Subcutaneous abdominal adipose tissue (tissue), 5 donors: ENCODE measurements at regions not wholly inside any gene's neighbourhood (a gene's known extent, or its start where the extent isn't known, plus 50 kb on each side); places are given as distances from the start of the nearest gene placed in this dataset.
"Not testable (repeated sequence)": the region's sequence is repeated elsewhere in the genome, so short reads cannot be mapped to it uniquely, and the experiment has no call there.

Source experiments
- H3K27ac ChIP-seq: one replicate; pipeline ENCODE4 v1.7.0; 2013; ENCODE audit warnings: low read depth, mild to moderate bottlenecking, inconsistent platforms, low read length, moderate library complexity
- H3K27me3 ChIP-seq, 5 donors: one replicate each; pipeline ENCODE4 v1.7.0; 2013; ENCODE audit warnings: low read length in 5 of 5, inconsistent platforms in 1 of 5; ENCODE audit not compliant: control insufficient read depth in 5 of 5, insufficient read depth in 4 of 5
- H3K36me3 ChIP-seq, 5 donors: one replicate each; pipeline ENCODE4 v1.7.0; 2013; ENCODE audit warnings: low read length in 5 of 5; ENCODE audit not compliant: control insufficient read depth in 5 of 5, insufficient read depth in 5 of 5
- H3K4me1 ChIP-seq, 5 donors: one replicate each; pipeline ENCODE4 v1.7.0; 2013; ENCODE audit warnings: low read length in 5 of 5, mild to moderate bottlenecking in 3 of 5, moderate library complexity in 1 of 5; ENCODE audit not compliant: control insufficient read depth in 5 of 5, insufficient read depth in 5 of 5
- H3K4me3 ChIP-seq, 5 donors: one replicate each; pipeline ENCODE4 v1.7.0; 2013; ENCODE audit warnings: low read length in 5 of 5, low read depth in 1 of 5
- H3K9ac ChIP-seq, 5 donors: one replicate each; pipeline ENCODE4 v1.7.0; 2013; ENCODE audit warnings: low read length in 5 of 5, mild to moderate bottlenecking in 4 of 5, moderate library complexity in 3 of 5
- H3K9me3 ChIP-seq, 5 donors: one replicate each; pipeline ENCODE4 v1.7.0; 2013; ENCODE audit warnings: low read length in 5 of 5; ENCODE audit not compliant: control insufficient read depth in 5 of 5
- donor health status: healthy.
- donor health status: healthy.
- donor health status: healthy.
- donor health status: healthy.
- donor health status: healthy.

GRCh38 chr3:21017115-21017852, 733.7 kb downstream of the ZNF385D start:
- Histone ChIP-seq H3K9me3 (peaks cover 0 to 5% (median 0%) of the 10 kb centered on the region in 5 donors), H3K4me1 (no peaks in the 10 kb centered on the region), H3K36me3 (no peaks in the 10 kb centered on the region), H3K4me3 (no peak overlapping the region), H3K27ac (no peak overlapping the region), H3K9ac (no peak overlapping the region), H3K27me3 (no peaks in the 10 kb centered on the region)

DNA sequence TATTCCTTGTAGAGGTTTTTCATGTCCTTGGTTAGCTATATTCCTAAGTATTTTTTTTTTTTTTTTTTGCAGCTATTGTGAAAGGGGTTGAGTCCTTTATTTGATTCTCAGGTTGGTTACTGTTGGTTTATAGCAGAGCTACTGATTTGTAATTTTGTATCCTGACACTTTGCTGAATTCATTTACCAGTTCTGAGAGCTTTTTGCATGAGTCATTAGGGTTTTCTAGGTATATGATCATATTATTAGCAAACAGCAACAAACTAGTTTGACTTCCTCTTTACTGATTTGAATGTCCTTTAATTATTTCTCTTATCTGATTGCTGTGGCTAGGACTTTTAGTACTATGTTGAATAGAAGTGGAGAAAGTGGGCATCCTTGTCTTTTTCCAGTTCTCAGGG, 737.4 kb downstream of the ZNF385D start:
- no peaks in the 10 kb centered on the region for H3K36me3 ChIP-seq
- H3K27me3 ChIP-seq, result no peaks in the 10 kb centered on the region
- H3K9ac ChIP-seq, result no peak overlapping the region
- no peaks in the 10 kb centered on the region for H3K4me1 ChIP-seq
- peaks cover 0 to 7% (median 0%) of the 10 kb centered on the region in 5 donors for H3K9me3 ChIP-seq
- no peak overlapping the region for H3K27ac ChIP-seq
- H3K4me3 ChIP-seq, result no peak overlapping the region

GRCh38 chr3:20999661-21000060, 751.3 kb downstream of the ZNF385D start:
- H3K36me3 ChIP-seq, result no peaks in the 10 kb centered on the region
- no peak overlapping the region for H3K9ac ChIP-seq
- no peak overlapping the region for H3K27ac ChIP-seq
- H3K9me3 ChIP-seq, result no peaks in the 10 kb centered on the region
- H3K4me1 ChIP-seq, result no peaks in the 10 kb centered on the region
- H3K27me3 ChIP-seq, result no peaks in the 10 kb centered on the region
- H3K4me3 ChIP-seq, result no peak overlapping the region

GRCh38 chr3:20997183-20997582, 753.8 kb downstream of the ZNF385D start:
- Histone ChIP-seq H3K36me3 (no peaks in the 10 kb centered on the region), H3K27me3 (no peaks in the 10 kb centered on the region), H3K4me1 (no peaks in the 10 kb centered on the region), H3K9ac (no peak overlapping the region), H3K4me3 (no peak overlapping the region), H3K27ac (no peak overlapping the region), H3K9me3 (no peaks in the 10 kb centered on the region)

DNA sequence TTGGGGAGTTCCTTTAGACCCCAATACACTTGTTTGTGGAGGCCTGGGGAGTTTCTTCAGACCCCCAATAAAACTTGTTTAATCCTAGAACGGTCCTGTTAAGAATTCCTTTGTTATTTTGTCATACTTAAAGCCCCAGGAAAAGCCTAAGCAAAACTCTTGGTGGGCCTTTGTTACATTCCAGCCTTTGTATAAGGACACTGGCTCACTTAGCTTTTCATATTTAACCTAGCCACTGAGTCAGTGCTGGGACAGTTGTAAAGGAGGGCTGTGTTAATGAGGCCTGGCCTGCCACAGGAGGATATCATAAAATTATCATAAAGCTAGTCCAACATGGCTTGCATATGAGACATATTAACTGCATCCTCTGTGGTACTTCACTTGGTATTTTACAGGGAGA, 760.1 kb downstream of the ZNF385D start:
- H3K9me3 ChIP-seq, result no peaks in the 10 kb centered on the region
- no peak overlapping the region for H3K27ac ChIP-seq
- H3K4me1 ChIP-seq, result no peaks in the 10 kb centered on the region
- H3K9ac ChIP-seq, result no peak overlapping the region
- no peaks in the 10 kb centered on the region for H3K27me3 ChIP-seq
- no peaks in the 10 kb centered on the region for H3K36me3 ChIP-seq
- no peak overlapping the region for H3K4me3 ChIP-seq

GRCh38 chr3:20989653-20990052, 761.4 kb downstream of the ZNF385D start:
- not testable (repeated sequence) for H3K27me3 ChIP-seq, H3K4me3 ChIP-seq, H3K9ac ChIP-seq, H3K9me3 ChIP-seq, H3K36me3 ChIP-seq, H3K27ac ChIP-seq, H3K4me1 ChIP-seq

DNA sequence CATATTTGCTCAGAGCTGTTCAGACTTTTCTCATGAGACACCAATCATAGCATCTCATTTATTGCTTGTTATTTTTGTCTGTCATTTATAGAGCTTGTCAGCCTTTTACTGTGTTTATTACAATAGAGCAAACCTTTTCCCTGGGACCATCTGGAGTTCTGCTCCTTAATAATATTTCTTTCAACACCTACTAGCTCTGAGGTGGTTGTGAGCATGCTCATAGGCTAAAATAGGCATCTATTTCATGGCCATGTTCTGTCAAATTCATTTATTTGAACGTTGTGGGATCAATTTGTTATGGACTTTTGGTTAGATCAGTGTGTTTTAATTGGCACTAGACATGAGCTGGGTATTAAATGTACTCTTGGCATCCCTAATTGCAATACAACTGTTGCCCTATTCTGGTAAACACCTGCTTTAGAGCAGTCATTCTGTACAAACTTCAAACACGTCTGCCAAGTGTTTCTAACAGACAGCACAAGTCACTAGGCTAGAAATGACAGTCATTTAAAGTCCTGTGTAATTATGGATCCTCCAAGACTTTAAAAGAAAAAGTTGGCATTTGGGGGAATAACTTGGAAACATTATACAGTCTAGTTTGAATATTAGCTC, 766.3 kb downstream of the ZNF385D start:
- Histone ChIP-seq H3K27ac (no peak overlapping the region), H3K4me1 (no peaks in the 10 kb centered on the region)

GRCh38 chr3:20975188-20975651, 775.8 kb downstream of the ZNF385D start:
- peaks cover 0 to 15% (median 12%) of the 10 kb centered on the region in 5 donors for H3K4me1 ChIP-seq
- no peaks in the 10 kb centered on the region for H3K36me3 ChIP-seq
- H3K9ac ChIP-seq, result no peak overlapping the region
- no peak overlapping the region for H3K27ac ChIP-seq
- H3K27me3 ChIP-seq, result peaks cover 0 to 3% (median 0%) of the 10 kb centered on the region in 5 donors
- H3K4me3 ChIP-seq, result peak overlapping the region in 1 of 5 donors; percentile 39
- H3K9me3 ChIP-seq, result no peaks in the 10 kb centered on the region

More for the DNA sequence above, 766.3 kb downstream of the ZNF385D start:
- Histone ChIP-seq H3K9me3 (no peaks in the 10 kb centered on the region), H3K9ac (no peak overlapping the region), H3K27me3 (no peaks in the 10 kb centered on the region), H3K36me3 (no peaks in the 10 kb centered on the region), H3K4me3 (no peak overlapping the region)

GRCh38 chr3:20974396-20974795, 776.6 kb downstream of the ZNF385D start:
- H3K36me3 ChIP-seq, result no peaks in the 10 kb centered on the region
- no peak overlapping the region for H3K4me3 ChIP-seq
- no peaks in the 10 kb centered on the region for H3K9me3 ChIP-seq
- H3K27me3 ChIP-seq, result peaks cover 0 to 3% (median 0%) of the 10 kb centered on the region in 5 donors
- no peak overlapping the region for H3K9ac ChIP-seq
- H3K27ac ChIP-seq, result no peak overlapping the region
- peaks cover 0 to 15% (median 12%) of the 10 kb centered on the region in 5 donors for H3K4me1 ChIP-seq

DNA sequence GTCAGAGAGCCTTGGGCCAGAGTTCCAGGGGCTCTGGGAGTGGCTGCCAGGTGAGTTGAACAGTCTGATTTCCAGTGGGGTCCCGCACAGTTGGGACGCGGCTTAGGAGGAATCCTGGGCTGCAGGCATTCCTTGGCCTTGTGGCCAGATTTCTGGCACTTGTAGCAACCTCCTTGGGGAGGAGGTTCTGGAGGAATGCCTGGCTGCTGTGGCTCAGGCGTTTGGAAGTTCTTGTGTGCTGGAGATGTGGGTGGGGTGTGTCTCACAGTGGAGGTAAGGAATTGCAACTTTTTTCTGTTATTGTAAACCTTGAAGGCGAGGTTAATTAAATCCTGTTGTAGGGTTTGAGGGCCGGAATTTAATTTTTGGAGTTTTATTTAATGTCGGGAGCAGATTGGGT, 780.2 kb downstream of the ZNF385D start:
- not testable (repeated sequence) for H3K27ac ChIP-seq, H3K27me3 ChIP-seq, H3K9me3 ChIP-seq, H3K9ac ChIP-seq, H3K4me3 ChIP-seq, H3K36me3 ChIP-seq
- peaks cover 0 to 13% (median 12%) of the 10 kb centered on the region in 5 donors for H3K4me1 ChIP-seq
